H1 (cell line): ENCODE measurements at regions not wholly inside any gene's neighbourhood (a gene's known extent, or its start where the extent isn't known, plus 50 kb on each side); places are given as distances from the start of the nearest gene placed in this dataset.

ENCODE experiments used
- CTCF ChIA-PET: fragments of 300-600 bp; sonication (Branson Sonifier 250); formaldehyde crosslinking; loops from one replicate; lab custom pipeline; 2021; ENCODE audit not compliant: partially characterized antibody; lab: Charles Lee
- POLR2A ChIA-PET: fragments of 300-600 bp; sonication (Branson Sonifier 250); formaldehyde crosslinking; loops from one replicate; lab custom pipeline; 2021; ENCODE audit warnings: inconsistent platforms; ENCODE audit not compliant: partially characterized antibody; lab: Charles Lee
- DNase-seq, 2 experiments: peaks; one replicate each; pipeline versions ENCODE4 v3.0.0 to v3.0.0-alpha.2; 2010 to 2022; ENCODE audit warnings: low spot score in 2 of 2, low read depth in 1 of 2, mixed read lengths in 1 of 2
- FAIRE-seq: peaks from 2 replicates; lab custom pipeline; 2011; peaks lifted over from hg19 to GRCh38; lab: Jason Lieb, UNC
- H2AFZ ChIP-seq: 2 replicates; pipeline ENCODE4 v1.8.1; 2012; ENCODE audit warnings: low read length, inconsistent platforms
- H2AK5ac ChIP-seq: 2 replicates; pipeline ENCODE4 v1.6.1; 2013; ENCODE audit warnings: low read depth, low read length
- H2BK120ac ChIP-seq: replicated peaks from 2 replicates; pipeline ENCODE3; 2013; ENCODE audit warnings: low read depth, low read length, inconsistent platforms
- H2BK12ac ChIP-seq: 2 replicates; pipeline ENCODE4 v1.6.1; 2013; ENCODE audit warnings: low read depth, low read length
- H2BK15ac ChIP-seq: 2 replicates; pipeline ENCODE4 v1.6.1; 2013; ENCODE audit warnings: low read length
- H2BK20ac ChIP-seq: 2 replicates; pipeline ENCODE4 v1.6.1; 2013; ENCODE audit warnings: low read length
- H2BK5ac ChIP-seq: 2 replicates; pipeline ENCODE4 v1.6.1; 2013; ENCODE audit warnings: low read depth, low read length
- H3K14ac ChIP-seq: 2 replicates; pipeline ENCODE4 v1.6.1; 2013; ENCODE audit warnings: inconsistent platforms; ENCODE audit not compliant: insufficient read length
- H3K18ac ChIP-seq: 2 replicates; pipeline ENCODE4 v1.6.1; 2013; ENCODE audit warnings: low read length; ENCODE audit errors: extremely low read depth
- H3K23ac ChIP-seq: 2 replicates; pipeline ENCODE4 v1.6.1; 2013; ENCODE audit warnings: inconsistent platforms; ENCODE audit not compliant: insufficient read length
- H3K23me2 ChIP-seq: 2 replicates; pipeline ENCODE4 v1.6.1; 2013; ENCODE audit warnings: low read depth, low read length
- H3K27ac ChIP-seq: 2 replicates; pipeline ENCODE4 v1.6.1; 2011; ENCODE audit warnings: low read depth, low read length, inconsistent platforms
- H3K27me3 ChIP-seq, 4 experiments: replicated peaks in 1 of 4; 1 replicate in 1 of 4; 2 replicates in 3 of 4; pipeline versions ENCODE4 v1.6.1 to v1.8.1; 2011 to 2013; ENCODE audit warnings: low read length in 3 of 4, mild to moderate bottlenecking in 3 of 4, inconsistent platforms in 2 of 4, mixed read lengths in 2 of 4, moderate library complexity in 1 of 4; ENCODE audit not compliant: control insufficient read depth in 3 of 4, insufficient read depth in 3 of 4; ENCODE audit errors: extremely low read depth in 1 of 4
- H3K36me3 ChIP-seq, 4 experiments: 2 replicates each; pipeline versions ENCODE4 v1.6.1 to v1.8.1; 2011 to 2013; ENCODE audit warnings: mild to moderate bottlenecking in 4 of 4, low read length in 3 of 4, moderate library complexity in 2 of 4, control low read depth in 1 of 4, inconsistent platforms in 1 of 4; ENCODE audit not compliant: insufficient read depth in 4 of 4, control insufficient read depth in 2 of 4
- H3K4ac ChIP-seq: replicated peaks from 2 replicates; pipeline ENCODE3; 2013; ENCODE audit warnings: low read length, low read depth, mixed read lengths, inconsistent platforms; ENCODE audit not compliant: insufficient read length
- H3K4me1 ChIP-seq, 4 experiments: replicated peaks in 1 of 4; 1 replicate in 1 of 4; 2 replicates in 3 of 4; pipeline versions ENCODE4 v1.6.1 to v1.8.1; 2011 to 2013; ENCODE audit warnings: low read length in 3 of 4, inconsistent platforms in 2 of 4, mixed read lengths in 1 of 4; ENCODE audit not compliant: insufficient read depth in 4 of 4, control insufficient read depth in 3 of 4
- H3K4me2 ChIP-seq, 2 experiments: 2 replicates each; pipeline versions ENCODE4 v1.6.1 to v1.8.1; 2011 to 2013; ENCODE audit warnings: low read depth in 2 of 2, low read length in 2 of 2, control low read depth in 1 of 2, inconsistent platforms in 1 of 2, mild to moderate bottlenecking in 1 of 2; ENCODE audit not compliant: insufficient read depth in 1 of 2
- H3K4me3 ChIP-seq, 4 experiments: fragments of 200-600, 300-600 bp in 1 of 4; sonication (generic), shearing (Covaris generic), sonication (Bioruptor Twin) in 1 of 4; 2 replicates each; pipeline versions ENCODE4 v1.5.1 to v1.8.1; 2011 to 2016; ENCODE audit warnings: low read length in 4 of 4, low read depth in 3 of 4, control low read depth in 2 of 4, inconsistent platforms in 2 of 4, mild to moderate bottlenecking in 2 of 4, mixed read lengths in 1 of 4, moderate library complexity in 1 of 4; ENCODE audit not compliant: insufficient read depth in 2 of 4; ENCODE audit errors: extremely low read depth in 1 of 4
- H3K56ac ChIP-seq: replicated peaks from 2 replicates; pipeline ENCODE3; 2013; ENCODE audit warnings: low read depth, mild to moderate bottlenecking, mixed read lengths, low read length, inconsistent platforms; ENCODE audit not compliant: insufficient read length
- H3K79me1 ChIP-seq: 2 replicates; pipeline ENCODE4 v1.6.1; 2013; ENCODE audit warnings: low read depth, low read length, control low read depth
- H3K79me2 ChIP-seq, 2 experiments: 2 replicates each; pipeline versions ENCODE4 v1.6.1 to v1.8.1; 2012 to 2013; ENCODE audit warnings: low read length in 2 of 2, mild to moderate bottlenecking in 2 of 2, inconsistent platforms in 1 of 2; ENCODE audit not compliant: insufficient read depth in 2 of 2, control insufficient read depth in 1 of 2
- H3K9ac ChIP-seq, 4 experiments: replicated peaks in 1 of 4; 1 replicate in 1 of 4; 2 replicates in 3 of 4; pipeline versions ENCODE4 v1.6.1 to v1.8.1; 2011 to 2013; ENCODE audit warnings: low read depth in 3 of 4, low read length in 3 of 4, control low read depth in 2 of 4, mild to moderate bottlenecking in 2 of 4, moderate library complexity in 2 of 4, inconsistent platforms in 1 of 4; ENCODE audit errors: extremely low read depth in 1 of 4
- H3K9me3 ChIP-seq, 2 experiments: 2 replicates each; pipeline versions ENCODE4 v1.6.1 to v1.8.1; 2012 to 2013; ENCODE audit warnings: mild to moderate bottlenecking in 2 of 2, moderate library complexity in 2 of 2, control low read depth in 1 of 2, inconsistent platforms in 1 of 2, low read depth in 1 of 2, low read length in 1 of 2, mixed read lengths in 1 of 2; ENCODE audit not compliant: insufficient read depth in 2 of 2
- H4K20me1 ChIP-seq, 2 experiments: replicated peaks in 1 of 2; 2 replicates each; pipeline versions ENCODE3 to v1.8.1; 2011 to 2013; ENCODE audit warnings: inconsistent platforms in 2 of 2, low read length in 2 of 2, mild to moderate bottlenecking in 1 of 2; ENCODE audit not compliant: insufficient read depth in 2 of 2, control insufficient read depth in 1 of 2
- H4K5ac ChIP-seq: 2 replicates; pipeline ENCODE4 v1.6.1; 2013; ENCODE audit warnings: low read length, low read depth, mixed read lengths, inconsistent platforms; ENCODE audit not compliant: insufficient read length
- H4K8ac ChIP-seq: 2 replicates; pipeline ENCODE4 v1.8.0; 2013; ENCODE audit warnings: mild to moderate bottlenecking, moderate library complexity, low read length, inconsistent platforms; ENCODE audit not compliant: insufficient read depth; ENCODE audit errors: extremely low read depth
- H4K91ac ChIP-seq: replicated peaks from 2 replicates; pipeline ENCODE3; 2013; ENCODE audit warnings: low read length, mixed read lengths, inconsistent platforms; ENCODE audit not compliant: insufficient read length
- FOSL1 ChIP-seq: IDR thresholded peaks from 2 replicates; pipeline ENCODE4 v1.6.1; 2011; ENCODE audit warnings: mild to moderate bottlenecking, low read depth, low read length, moderate library complexity; ENCODE audit not compliant: insufficient read depth
- HDAC6 ChIP-seq: IDR thresholded peaks from one replicate; pipeline ENCODE4 v1.7.1; 2012; ENCODE audit warnings: low read depth, mild to moderate bottlenecking, inconsistent platforms, low read length, moderate library complexity
- MAX ChIP-seq: IDR thresholded peaks from 2 replicates; pipeline ENCODE4 v1.6.1; 2012; ENCODE audit warnings: inconsistent platforms
- RFX5 ChIP-seq: IDR thresholded peaks from 2 replicates; pipeline ENCODE4 v1.6.1; 2011; ENCODE audit warnings: low read depth, low read length, improper control_type of control experiment, borderline replicate concordance
- RXRA ChIP-seq: IDR thresholded peaks from 2 replicates; pipeline ENCODE4 v1.6.1; 2011; ENCODE audit warnings: low read depth, mild to moderate bottlenecking, low read length, moderate library complexity; ENCODE audit not compliant: insufficient read depth
- SAP30 ChIP-seq: fragments of 300-600 bp; sonication (generic); IDR thresholded peaks from 2 replicates; pipeline ENCODE4 v1.7.1; 2012; ENCODE audit warnings: low read length, moderate library complexity, mild to moderate bottlenecking, inconsistent platforms; ENCODE audit not compliant: insufficient read depth, insufficient replicate concordance
- SP2 ChIP-seq: IDR thresholded peaks from 2 replicates; pipeline ENCODE4 v1.6.1; 2012; ENCODE audit warnings: mild to moderate bottlenecking, low read length, inconsistent platforms
- TBP ChIP-seq: IDR thresholded peaks from 2 replicates; pipeline ENCODE4 v1.6.1; 2011; ENCODE audit warnings: low read depth, low read length, improper control_type of control experiment
- WGBS, 2 experiments: shearing (Covaris generic) in 1 of 2; methylation state at CpG; one replicate each; pipeline versions ENCODE4 v1.1.6 to v1.1.7; 2013 to 2015; ENCODE audit warnings: low lambda C conversion rate in 2 of 2, mixed read lengths in 2 of 2, inconsistent platforms in 1 of 2, low coverage in 1 of 2, missing lambda C conversion rate in 1 of 2; ENCODE audit not compliant: insufficient replicate concordance in 2 of 2, insufficient coverage in 1 of 2, insufficient read length in 1 of 2; ENCODE audit errors: extremely low coverage in 1 of 2, missing lambda C conversion rate in 1 of 2; 5-methylcytosine and 5-hydroxymethylcytosine counted together

- H3K79me1 ChIP-seq: no peaks in the 10 kb centered on the region
- H3K4me1 ChIP-seq: no peaks in the 10 kb centered on the region
- FAIRE-seq (no peak), DNase-seq (no peak)
- no peak overlapping the region for H2BK5ac ChIP-seq
- no peak overlapping the region for H2BK20ac ChIP-seq
- WGBS, 2 experiments: 96% methylated on average over 1 of the region's 1 CpG; no CpG with 5 or more reads in 1 of the 2 experiments
- ChIA-PET CTCF (no interaction called here), POLR2A (no interaction called here)
- H3K9ac ChIP-seq: no peak overlapping the region
- H2BK15ac ChIP-seq: no peak overlapping the region
- H3K18ac ChIP-seq: no peak overlapping the region
- H3K4ac ChIP-seq: no peak overlapping the region
- H4K5ac ChIP-seq: no peak overlapping the region
- no peak overlapping the region for H3K4me3 ChIP-seq
- no peak overlapping the region for H4K8ac ChIP-seq
- no peak overlapping the region for H2AK5ac ChIP-seq
- no peak overlapping the region for H3K27ac ChIP-seq
- TF ChIP-seq RFX5 (no peak), SAP30 (no peak), MAX (no peak), RXRA (no peak), SP2 (no peak), FOSL1 (no peak), TBP (no peak), HDAC6 (no peak)
- TF ChIP-seq, all 59 proteins: peak for 0
- Histone ChIP-seq H3K9me3 (no peaks in the 10 kb centered on the region), H3K4me2 (no peak overlapping the region), H2AFZ (no peak overlapping the region), H3K27me3 (no peaks in the 10 kb centered on the region; a peak in 1 of 7 replicates), H3K56ac (no peak overlapping the region), H3K14ac (no peak overlapping the region), H2BK120ac (no peak overlapping the region), H3K79me2 (no peaks in the 10 kb centered on the region), H3K23ac (no peak overlapping the region), H2BK12ac (no peak overlapping the region), H3K23me2 (no peaks in the 10 kb centered on the region), H4K20me1 (no peaks in the 10 kb centered on the region), H3K36me3 (no peaks in the 10 kb centered on the region), H4K91ac (no peak overlapping the region)
Observed at GRCh38 chr5:128913551-128913950, 51.7 kb upstream of the SLC27A6 start.
